ENCODE measurements at regions not wholly inside any gene's neighbourhood (a gene's known extent, or its start where the extent isn't known, plus 50 kb on each side); places are given as distances from the start of the nearest gene placed in this dataset.

DNA sequence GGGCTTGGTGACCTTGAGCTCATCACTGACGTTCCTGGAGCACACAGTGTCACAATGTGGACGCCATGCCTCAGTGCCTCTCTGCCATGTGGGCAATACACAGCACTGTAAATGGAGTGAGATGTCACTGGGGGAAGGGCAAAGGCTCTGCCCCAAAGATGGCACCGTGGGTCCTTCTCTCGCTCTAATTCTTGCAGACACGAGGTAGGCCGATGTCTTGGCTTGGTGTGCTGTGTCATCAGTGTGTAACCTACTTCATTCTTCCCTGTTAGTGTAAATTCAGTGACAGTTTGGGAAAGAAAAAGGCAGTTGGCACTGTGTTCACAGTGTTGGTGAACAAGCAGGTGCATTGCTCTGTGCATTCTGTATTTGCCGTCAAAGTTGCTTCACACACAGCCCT lies 309.3 kb upstream of the MYT1L start:
- no peak for DNase-seq (ENCODE audit: low spot score)
- H3K4me3 ChIP-seq (ENCODE audit: low read depth in 1 of 3, low read length in 3 of 3) = no peak overlapping the region
- TF ChIP-seq GABPA (IDR thresholded peaks at IDR 0.05 in 1 of 2, conservative IDR thresholded peaks at IDR 0.05 in 1 of 2) = no peak
- TF ChIP-seq SP1 (IDR thresholded peaks at IDR 0.05) = no peak
- TF ChIP-seq, protein P1, sequence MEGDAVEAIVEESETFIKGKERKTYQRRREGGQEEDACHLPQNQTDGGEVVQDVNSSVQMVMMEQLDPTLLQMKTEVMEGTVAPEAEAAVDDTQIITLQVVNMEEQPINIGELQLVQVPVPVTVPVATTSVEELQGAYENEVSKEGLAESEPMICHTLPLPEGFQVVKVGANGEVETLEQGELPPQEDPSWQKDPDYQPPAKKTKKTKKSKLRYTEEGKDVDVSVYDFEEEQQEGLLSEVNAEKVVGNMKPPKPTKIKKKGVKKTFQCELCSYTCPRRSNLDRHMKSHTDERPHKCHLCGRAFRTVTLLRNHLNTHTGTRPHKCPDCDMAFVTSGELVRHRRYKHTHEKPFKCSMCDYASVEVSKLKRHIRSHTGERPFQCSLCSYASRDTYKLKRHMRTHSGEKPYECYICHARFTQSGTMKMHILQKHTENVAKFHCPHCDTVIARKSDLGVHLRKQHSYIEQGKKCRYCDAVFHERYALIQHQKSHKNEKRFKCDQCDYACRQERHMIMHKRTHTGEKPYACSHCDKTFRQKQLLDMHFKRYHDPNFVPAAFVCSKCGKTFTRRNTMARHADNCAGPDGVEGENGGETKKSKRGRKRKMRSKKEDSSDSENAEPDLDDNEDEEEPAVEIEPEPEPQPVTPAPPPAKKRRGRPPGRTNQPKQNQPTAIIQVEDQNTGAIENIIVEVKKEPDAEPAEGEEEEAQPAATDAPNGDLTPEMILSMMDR (IDR thresholded peaks at IDR 0.05; ENCODE audit: low read depth, low read length, missing input control) = no peak
- no peak for TF ChIP-seq YY1 (IDR thresholded peaks at IDR 0.05)
- TF ChIP-seq TAF1 (conservative IDR thresholded peaks at IDR 0.05) = no peak
- no peak for TF ChIP-seq RAD21 (IDR thresholded peaks at IDR 0.05)
- no peak for TF ChIP-seq EGR1 (IDR thresholded peaks at IDR 0.05; ENCODE audit: low read depth in 2 of 2)
- no peak for TF ChIP-seq FOXA2 (IDR thresholded peaks at IDR 0.05)
- no peak for TF ChIP-seq REST (IDR thresholded peaks at IDR 0.05)
- no peak for TF ChIP-seq ATF3 (IDR thresholded peaks at IDR 0.05)
- no peak for TF ChIP-seq RXRA (IDR thresholded peaks at IDR 0.05)
- TF ChIP-seq, protein P2, sequence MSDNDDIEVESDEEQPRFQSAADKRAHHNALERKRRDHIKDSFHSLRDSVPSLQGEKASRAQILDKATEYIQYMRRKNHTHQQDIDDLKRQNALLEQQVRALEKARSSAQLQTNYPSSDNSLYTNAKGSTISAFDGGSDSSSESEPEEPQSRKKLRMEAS (IDR thresholded peaks at IDR 0.05) = no peak
- TF ChIP-seq ZBTB33 (IDR thresholded peaks at IDR 0.05) = no peak
- TF ChIP-seq FOXA1 (IDR thresholded peaks at IDR 0.05) = no peak
- H3K9me3 ChIP-seq (ENCODE audit: control insufficient read depth in 4 of 4, low read length in 3 of 4) = no peaks in the 10 kb centered on the region
- no peak overlapping the region for H3K27ac ChIP-seq (ENCODE audit: low read depth in 1 of 2, low read length in 2 of 2)
- WGBS = 81% methylated on average over 7 of the region's 7 CpGs
- H3K27me3 ChIP-seq (ENCODE audit: control insufficient read depth in 4 of 4, insufficient read depth in 4 of 4, low read length in 3 of 4) = peaks cover 0 to 4% (median 0%) of the 10 kb centered on the region in 4 donors
- no peaks in the 10 kb centered on the region for H3K4me1 ChIP-seq (ENCODE audit: control insufficient read depth in 4 of 4, insufficient read depth in 4 of 4, low read length in 3 of 4)
- no peaks in the 10 kb centered on the region for H3K36me3 ChIP-seq (ENCODE audit: control insufficient read depth in 4 of 4, insufficient read depth in 3 of 4, low read depth in 1 of 4, low read length in 3 of 4)
- H3K9ac ChIP-seq (ENCODE audit: low read depth in 1 of 2, low read length in 2 of 2) = no peak overlapping the region

Measured in liver (tissue), 8 donors.